ENCODE measurements at regions not wholly inside any gene's neighbourhood (a gene's known extent, or its start where the extent isn't known, plus 50 kb on each side); places are given as distances from the start of the nearest gene placed in this dataset.

DNA sequence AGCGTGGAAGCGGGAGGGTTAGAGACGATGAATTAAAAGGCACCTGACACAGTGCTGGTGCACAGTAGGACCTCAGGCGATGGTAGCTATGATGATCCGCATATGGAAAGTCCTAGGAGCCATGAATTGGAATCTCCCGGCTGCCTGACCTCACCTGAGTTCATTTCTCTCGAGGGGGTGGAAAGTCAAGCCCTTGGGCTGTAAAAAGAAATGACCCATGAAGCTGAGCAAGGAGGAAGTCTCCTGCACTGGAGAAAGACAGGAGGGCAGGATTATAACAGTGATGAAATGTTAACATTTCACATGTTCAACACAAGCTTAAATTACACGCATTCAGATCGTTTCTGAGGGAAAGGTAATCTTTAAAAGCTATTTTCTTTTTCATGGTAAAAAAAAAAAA is 481.2 kb downstream of the MATN1 start:
- Histone ChIP-seq H3K4me2 (peak overlapping the region; percentile 23), H3K27me3 (peaks cover 6% of the 10 kb centered on the region), H3K36me3 (no peaks in the 10 kb centered on the region), H3F3A (ENCODE audit: low read depth) (peaks cover 14% of the 10 kb centered on the region), H4K20me1 (ENCODE audit: low read depth) (no peaks in the 10 kb centered on the region), H3K9me3 (ENCODE audit: low read depth) (no peaks in the 10 kb centered on the region), H3K4me3 (no peak overlapping the region), H2AFZ (replicated peaks) (no peak overlapping the region), H3K79me2 (ENCODE audit: low read depth) (no peaks in the 10 kb centered on the region), H3K9ac (no peak overlapping the region), H3K4me1 (peaks cover 27% of the 10 kb centered on the region), H3K27ac (no peak overlapping the region)
- no peaks in the 10 kb centered on the region for H3K9me3 Mint-ChIP-seq
- H3K4me3 Mint-ChIP-seq, result no peak overlapping the region
- H3K36me3 Mint-ChIP-seq, result no peaks in the 10 kb centered on the region
- TF ChIP-seq EZH2phosphoT487 (IDR thresholded peaks at IDR 0.05), result no peak
- no peak for DNase-seq (ENCODE audit: low spot score)
- H3K27me3 Mint-ChIP-seq (ENCODE audit: insufficient read depth, low read depth), result peaks cover 5% of the 10 kb centered on the region
- no peak overlapping the region for H3K27ac Mint-ChIP-seq
- peaks cover 24% of the 10 kb centered on the region for H3K4me1 Mint-ChIP-seq

DNA sequence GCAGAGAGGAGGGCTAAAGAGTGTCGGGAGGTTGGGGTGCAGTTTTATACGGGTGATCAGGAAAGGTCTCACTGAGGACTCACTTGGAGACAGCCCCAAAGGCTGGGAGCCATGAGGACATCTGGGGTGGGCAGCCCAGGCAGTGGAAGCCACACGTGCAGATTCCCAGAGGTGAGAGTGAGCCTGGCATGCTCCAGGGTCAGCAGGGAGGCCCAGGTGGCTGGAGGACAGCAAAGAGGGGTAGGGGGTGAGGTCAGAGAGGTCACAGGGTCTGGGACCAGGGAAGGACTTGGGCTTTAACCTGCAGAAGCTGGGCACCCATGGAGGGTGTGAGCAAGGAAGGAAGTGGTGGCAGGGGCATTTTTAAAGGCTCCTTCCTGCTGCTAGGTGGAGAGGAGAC is 481.7 kb downstream of the MATN1 start:
- Histone ChIP-seq H2AFZ (replicated peaks) (no peak overlapping the region), H3K4me1 (peaks cover 24% of the 10 kb centered on the region), H3K79me2 (ENCODE audit: low read depth) (no peaks in the 10 kb centered on the region), H3K9ac (no peak overlapping the region), H3K27me3 (peaks cover 6% of the 10 kb centered on the region), H3K27ac (no peak overlapping the region), H4K20me1 (ENCODE audit: low read depth) (no peaks in the 10 kb centered on the region), H3K9me3 (ENCODE audit: low read depth) (no peaks in the 10 kb centered on the region), H3K36me3 (no peaks in the 10 kb centered on the region), H3K4me2 (no peak overlapping the region), H3F3A (ENCODE audit: low read depth) (peaks cover 13% of the 10 kb centered on the region), H3K4me3 (no peak overlapping the region)
- DNase-seq (ENCODE audit: low spot score), result no peak
- no peak for TF ChIP-seq EZH2phosphoT487 (IDR thresholded peaks at IDR 0.05)
- TF ChIP-seq EZH2 (IDR thresholded peaks at IDR 0.05), result no peak
- TF ChIP-seq, protein P1, sequence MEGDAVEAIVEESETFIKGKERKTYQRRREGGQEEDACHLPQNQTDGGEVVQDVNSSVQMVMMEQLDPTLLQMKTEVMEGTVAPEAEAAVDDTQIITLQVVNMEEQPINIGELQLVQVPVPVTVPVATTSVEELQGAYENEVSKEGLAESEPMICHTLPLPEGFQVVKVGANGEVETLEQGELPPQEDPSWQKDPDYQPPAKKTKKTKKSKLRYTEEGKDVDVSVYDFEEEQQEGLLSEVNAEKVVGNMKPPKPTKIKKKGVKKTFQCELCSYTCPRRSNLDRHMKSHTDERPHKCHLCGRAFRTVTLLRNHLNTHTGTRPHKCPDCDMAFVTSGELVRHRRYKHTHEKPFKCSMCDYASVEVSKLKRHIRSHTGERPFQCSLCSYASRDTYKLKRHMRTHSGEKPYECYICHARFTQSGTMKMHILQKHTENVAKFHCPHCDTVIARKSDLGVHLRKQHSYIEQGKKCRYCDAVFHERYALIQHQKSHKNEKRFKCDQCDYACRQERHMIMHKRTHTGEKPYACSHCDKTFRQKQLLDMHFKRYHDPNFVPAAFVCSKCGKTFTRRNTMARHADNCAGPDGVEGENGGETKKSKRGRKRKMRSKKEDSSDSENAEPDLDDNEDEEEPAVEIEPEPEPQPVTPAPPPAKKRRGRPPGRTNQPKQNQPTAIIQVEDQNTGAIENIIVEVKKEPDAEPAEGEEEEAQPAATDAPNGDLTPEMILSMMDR (IDR thresholded peaks at IDR 0.05), result no peak
- no peaks in the 10 kb centered on the region for H3K9me3 Mint-ChIP-seq
- peaks cover 5% of the 10 kb centered on the region for H3K27me3 Mint-ChIP-seq (ENCODE audit: insufficient read depth, low read depth)
- no peak overlapping the region for H3K4me3 Mint-ChIP-seq
- peaks cover 24% of the 10 kb centered on the region for H3K4me1 Mint-ChIP-seq
- H3K27ac Mint-ChIP-seq, result no peak overlapping the region
- H3K36me3 Mint-ChIP-seq, result no peaks in the 10 kb centered on the region

DNA sequence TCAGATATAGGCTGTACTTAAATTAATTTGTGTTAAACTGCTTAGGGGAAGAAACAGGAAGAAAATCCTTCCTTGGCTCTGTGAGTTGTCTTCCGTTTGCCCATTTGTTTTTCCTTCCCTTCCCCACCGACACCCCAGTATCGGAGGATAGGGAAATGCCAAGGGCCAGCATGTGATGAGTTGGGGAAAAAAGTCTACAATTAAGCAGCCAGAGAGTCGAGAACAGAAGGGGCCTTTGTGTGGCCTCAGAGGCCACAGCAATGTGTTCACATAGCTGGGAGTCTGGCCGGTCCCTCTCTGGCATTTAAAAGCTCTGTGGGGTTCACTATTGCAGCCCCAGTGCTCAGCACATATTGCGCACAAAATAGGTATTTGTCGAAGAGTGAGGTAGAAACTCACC is 489.3 kb downstream of the MATN1 start:
- Histone ChIP-seq H3K4me1 (no peaks in the 10 kb centered on the region), H3K36me3 (no peaks in the 10 kb centered on the region), H3K27ac (no peak overlapping the region), H3K4me3 (no peak overlapping the region), H4K20me1 (ENCODE audit: low read depth) (no peaks in the 10 kb centered on the region), H3K9ac (no peak overlapping the region), H3K9me3 (ENCODE audit: low read depth) (no peaks in the 10 kb centered on the region), H3K4me2 (no peak overlapping the region), H2AFZ (replicated peaks) (no peak overlapping the region), H3F3A (ENCODE audit: low read depth) (no peaks in the 10 kb centered on the region), H3K27me3 (no peaks in the 10 kb centered on the region), H3K79me2 (ENCODE audit: low read depth) (no peaks in the 10 kb centered on the region)
- Mint-ChIP-seq H3K4me1 (no peaks in the 10 kb centered on the region), H3K4me3 (no peak overlapping the region), H3K36me3 (no peaks in the 10 kb centered on the region), H3K27ac (no peak overlapping the region), H3K9me3 (no peaks in the 10 kb centered on the region), H3K27me3 (ENCODE audit: insufficient read depth, low read depth) (peaks cover 6% of the 10 kb centered on the region)
- TF ChIP-seq EZH2phosphoT487 (IDR thresholded peaks at IDR 0.05) (no peak), EZH2 (IDR thresholded peaks at IDR 0.05) (no peak)
- TF ChIP-seq, protein P1 (IDR thresholded peaks at IDR 0.05), result no peak
- no peak for DNase-seq (ENCODE audit: low spot score)

DNA sequence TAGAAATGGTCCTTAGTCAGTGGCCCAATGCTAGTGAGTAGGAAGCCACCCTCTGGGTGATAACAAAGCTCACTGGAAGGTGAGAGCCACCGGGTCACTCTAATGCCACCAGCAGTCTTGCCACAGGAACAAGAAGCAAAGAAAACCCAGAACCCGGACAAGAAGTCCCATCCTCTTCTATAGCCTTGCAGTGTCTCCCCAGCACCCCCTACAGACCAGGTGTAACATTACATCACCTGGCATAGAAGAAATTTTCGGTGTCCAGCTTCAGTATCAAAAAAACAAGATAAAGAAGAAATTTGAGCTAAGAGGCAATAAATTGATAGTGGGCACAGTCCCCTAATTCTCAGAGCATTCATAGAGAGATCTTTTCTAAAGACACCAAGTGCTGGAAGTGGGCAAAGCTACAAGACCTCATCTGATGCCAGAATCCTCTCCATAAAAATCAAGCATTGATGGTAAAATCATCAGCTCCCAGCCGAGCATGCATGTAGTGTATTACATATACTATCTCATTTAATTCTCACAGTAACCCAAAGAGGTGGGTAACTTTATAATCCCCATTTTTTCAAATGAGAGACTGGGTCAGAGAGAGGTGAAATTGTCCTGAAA is 491.0 kb downstream of the MATN1 start:
- Histone ChIP-seq H4K20me1 (ENCODE audit: low read depth) (no peaks in the 10 kb centered on the region), H3K4me3 (no peak overlapping the region), H3K9me3 (ENCODE audit: low read depth) (no peaks in the 10 kb centered on the region), H2AFZ (replicated peaks) (no peak overlapping the region), H3K27me3 (no peaks in the 10 kb centered on the region), H3K27ac (no peak overlapping the region), H3K4me2 (no peak overlapping the region), H3K36me3 (no peaks in the 10 kb centered on the region), H3K79me2 (ENCODE audit: low read depth) (no peaks in the 10 kb centered on the region), H3K4me1 (no peaks in the 10 kb centered on the region), H3K9ac (no peak overlapping the region), H3F3A (ENCODE audit: low read depth) (no peaks in the 10 kb centered on the region)
- Mint-ChIP-seq H3K27me3 (ENCODE audit: insufficient read depth, low read depth) (peaks cover 8% of the 10 kb centered on the region), H3K27ac (no peak overlapping the region), H3K36me3 (no peaks in the 10 kb centered on the region), H3K4me3 (no peak overlapping the region), H3K9me3 (no peaks in the 10 kb centered on the region), H3K4me1 (no peaks in the 10 kb centered on the region)
- TF ChIP-seq, protein P1 (IDR thresholded peaks at IDR 0.05), result peak; percentile 80
- TF ChIP-seq EZH2phosphoT487 (IDR thresholded peaks at IDR 0.05), result no peak
- peak; percentile 35 for DNase-seq (ENCODE audit: low spot score)

Data from neural progenitor cell (in vitro differentiated cells).